Neural progenitor cell (in vitro differentiated cells): ENCODE measurements at regions not wholly inside any gene's neighbourhood (a gene's known extent, or its start where the extent isn't known, plus 50 kb on each side); places are given as distances from the start of the nearest gene placed in this dataset.

Source experiments
- DNase-seq: peaks from one replicate; pipeline ENCODE4 v3.0.0-alpha.2; 2016; ENCODE audit warnings: low spot score
- H2AFZ ChIP-seq: fragments of 200-600 bp; sonication (generic); replicated peaks from 2 replicates; pipeline ENCODE4 v1.6.1; 2016; ENCODE audit warnings: antibody characterized with exemption
- H3F3A ChIP-seq: fragments of 200-600 bp; sonication (generic); 2 replicates; pipeline ENCODE4 v1.6.1; 2016; ENCODE audit warnings: antibody characterized with exemption, low read depth
- H3K27ac ChIP-seq: fragments of 200-600 bp; sonication (generic); 2 replicates; pipeline ENCODE4 v1.5.1; 2016; ENCODE audit warnings: mild to moderate bottlenecking
- H3K27me3 ChIP-seq: fragments of 200-600 bp; sonication (generic); 2 replicates; pipeline ENCODE4 v1.6.1; 2016; ENCODE audit warnings: mild to moderate bottlenecking, moderate library complexity
- H3K36me3 ChIP-seq: fragments of 200-600 bp; sonication (generic); 2 replicates; pipeline ENCODE4 v1.5.1; 2016
- H3K4me1 ChIP-seq: fragments of 200-600 bp; sonication (generic); 2 replicates; pipeline ENCODE4 v1.6.1; 2016; ENCODE audit warnings: mixed run types
- H3K4me2 ChIP-seq: fragments of 200-600 bp; sonication (generic); 2 replicates; pipeline ENCODE4 v1.6.1; 2016
- H3K4me3 ChIP-seq: fragments of 200-600 bp; sonication (generic); 2 replicates; pipeline ENCODE4 v1.5.1; 2016
- H3K79me2 ChIP-seq: fragments of 200-600 bp; sonication (generic); 2 replicates; pipeline ENCODE4 v1.6.1; 2016; ENCODE audit warnings: low read depth
- H3K9ac ChIP-seq: fragments of 200-600 bp; sonication (generic); 2 replicates; pipeline ENCODE4 v1.6.1; 2016
- H3K9me3 ChIP-seq: fragments of 200-600 bp; sonication (generic); 2 replicates; pipeline ENCODE4 v1.5.1; 2016; ENCODE audit warnings: low read depth
- H4K20me1 ChIP-seq: fragments of 200-600 bp; sonication (generic); 2 replicates; pipeline ENCODE4 v1.6.1; 2016; ENCODE audit warnings: low read depth
- H3K27ac Mint-ChIP-seq: 3 replicates; pipeline ENCODE4 v1.8.0; 2021; ENCODE audit warnings: mixed read lengths
- H3K27me3 Mint-ChIP-seq: 2 replicates; pipeline ENCODE4 v1.8.0; 2022; ENCODE audit warnings: low read depth, mild to moderate bottlenecking, inconsistent platforms, moderate library complexity, mixed read lengths; ENCODE audit not compliant: insufficient read depth
- H3K36me3 Mint-ChIP-seq: 3 replicates; pipeline ENCODE4 v1.8.0; 2021; ENCODE audit warnings: mixed read lengths
- H3K4me1 Mint-ChIP-seq: 3 replicates; pipeline ENCODE4 v1.8.0; 2021; ENCODE audit warnings: mixed read lengths
- H3K4me3 Mint-ChIP-seq: 3 replicates; pipeline ENCODE4 v1.8.0; 2021; ENCODE audit warnings: mild to moderate bottlenecking, moderate library complexity, mixed read lengths
- H3K9me3 Mint-ChIP-seq: 3 replicates; pipeline ENCODE4 v1.8.0; 2020; ENCODE audit warnings: mixed read lengths
- EZH2 ChIP-seq: fragments of 200-600 bp; sonication (generic); IDR thresholded peaks from 2 replicates; pipeline ENCODE4 v1.6.1; 2017; ENCODE audit warnings: antibody characterized with exemption, mild to moderate bottlenecking, moderate library complexity
- EZH2phosphoT487 ChIP-seq: fragments of 200-600 bp; sonication (generic); IDR thresholded peaks from 2 replicates; pipeline ENCODE4 v1.6.1; 2017; ENCODE audit warnings: antibody characterized with exemption
- TF ChIP-seq, protein P1 (sequence below): fragments of 200-600 bp; sonication (generic); IDR thresholded peaks from 2 replicates; pipeline ENCODE4 v1.5.1; 2017; ENCODE audit warnings: antibody characterized with exemption, mild to moderate bottlenecking

DNA sequence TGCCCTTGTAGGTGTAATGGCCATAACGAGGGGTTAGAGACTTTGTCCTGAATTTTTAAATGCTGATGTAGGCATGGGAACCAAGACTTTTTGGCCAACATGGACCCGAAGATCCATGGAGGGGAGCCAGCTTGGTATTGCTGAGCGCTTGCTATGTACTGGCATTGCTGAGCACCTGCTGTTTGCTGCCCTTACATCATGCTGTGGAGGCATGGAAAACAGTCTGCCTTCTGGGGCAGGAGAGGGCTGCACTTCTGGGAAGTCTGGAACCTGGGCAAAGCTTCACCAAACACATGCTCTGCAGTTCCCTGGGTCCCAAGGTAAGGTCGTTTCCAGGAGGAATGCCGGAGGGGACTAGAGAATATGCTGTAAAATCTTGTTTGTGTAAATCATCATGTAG lies 86.3 kb upstream of the CNIH3 start:
- Histone ChIP-seq H3F3A (no peaks in the 10 kb centered on the region), H3K9me3 (no peaks in the 10 kb centered on the region), H3K4me2 (no peak overlapping the region), H4K20me1 (no peaks in the 10 kb centered on the region), H3K79me2 (no peaks in the 10 kb centered on the region), H3K4me3 (no peak overlapping the region), H3K27me3 (no peaks in the 10 kb centered on the region), H2AFZ (no peak overlapping the region), H3K27ac (no peak overlapping the region), H3K4me1 (peaks cover 12% of the 10 kb centered on the region), H3K9ac (no peak overlapping the region), H3K36me3 (no peaks in the 10 kb centered on the region)
- Mint-ChIP-seq H3K36me3 (no peaks in the 10 kb centered on the region), H3K9me3 (no peaks in the 10 kb centered on the region), H3K4me1 (peaks cover 19% of the 10 kb centered on the region), H3K4me3 (no peak overlapping the region), H3K27me3 (peaks cover 5% of the 10 kb centered on the region), H3K27ac (no peak overlapping the region)
- DNase-seq, result no peak
- TF ChIP-seq, protein P1, sequence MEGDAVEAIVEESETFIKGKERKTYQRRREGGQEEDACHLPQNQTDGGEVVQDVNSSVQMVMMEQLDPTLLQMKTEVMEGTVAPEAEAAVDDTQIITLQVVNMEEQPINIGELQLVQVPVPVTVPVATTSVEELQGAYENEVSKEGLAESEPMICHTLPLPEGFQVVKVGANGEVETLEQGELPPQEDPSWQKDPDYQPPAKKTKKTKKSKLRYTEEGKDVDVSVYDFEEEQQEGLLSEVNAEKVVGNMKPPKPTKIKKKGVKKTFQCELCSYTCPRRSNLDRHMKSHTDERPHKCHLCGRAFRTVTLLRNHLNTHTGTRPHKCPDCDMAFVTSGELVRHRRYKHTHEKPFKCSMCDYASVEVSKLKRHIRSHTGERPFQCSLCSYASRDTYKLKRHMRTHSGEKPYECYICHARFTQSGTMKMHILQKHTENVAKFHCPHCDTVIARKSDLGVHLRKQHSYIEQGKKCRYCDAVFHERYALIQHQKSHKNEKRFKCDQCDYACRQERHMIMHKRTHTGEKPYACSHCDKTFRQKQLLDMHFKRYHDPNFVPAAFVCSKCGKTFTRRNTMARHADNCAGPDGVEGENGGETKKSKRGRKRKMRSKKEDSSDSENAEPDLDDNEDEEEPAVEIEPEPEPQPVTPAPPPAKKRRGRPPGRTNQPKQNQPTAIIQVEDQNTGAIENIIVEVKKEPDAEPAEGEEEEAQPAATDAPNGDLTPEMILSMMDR, result no peak
- no peak for TF ChIP-seq EZH2phosphoT487
- no peak for TF ChIP-seq EZH2

DNA sequence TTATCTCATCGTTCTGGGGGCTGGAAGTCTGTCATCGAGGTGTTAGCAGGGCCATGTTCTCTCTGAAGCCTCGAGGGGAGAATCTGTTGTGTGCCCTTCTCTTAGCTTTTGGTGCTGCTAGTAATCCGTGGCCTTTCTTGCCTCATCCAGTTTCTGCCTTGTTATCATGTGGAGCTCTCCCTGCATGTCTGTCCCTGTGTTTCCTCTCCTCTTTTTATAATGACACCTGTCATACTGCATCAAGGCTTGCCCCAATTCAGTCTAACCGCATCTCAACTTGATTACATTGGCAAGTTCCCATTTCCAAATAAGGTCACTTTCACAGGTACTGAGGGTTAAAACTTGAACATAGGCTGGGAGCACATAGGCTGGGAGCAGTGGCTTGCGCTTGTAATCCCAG lies 82.6 kb upstream of the CNIH3 start:
- Mint-ChIP-seq H3K27me3 (peaks cover 8% of the 10 kb centered on the region), H3K27ac (no peak overlapping the region), H3K4me1 (peaks cover 6% of the 10 kb centered on the region), H3K36me3 (no peaks in the 10 kb centered on the region), H3K4me3 (no peak overlapping the region), H3K9me3 (no peaks in the 10 kb centered on the region)
- H2AFZ ChIP-seq, result no peak overlapping the region
- H3K4me2 ChIP-seq, result no peak overlapping the region
- no peaks in the 10 kb centered on the region for H3K36me3 ChIP-seq
- no peaks in the 10 kb centered on the region for H3K27me3 ChIP-seq
- DNase-seq, result no peak
- H3K4me1 ChIP-seq, result no peaks in the 10 kb centered on the region
- TF ChIP-seq, protein P1, result no peak
- no peak for TF ChIP-seq EZH2phosphoT487
- no peak for TF ChIP-seq EZH2
- no peak overlapping the region for H3K27ac ChIP-seq
- no peak overlapping the region for H3K4me3 ChIP-seq
- no peaks in the 10 kb centered on the region for H4K20me1 ChIP-seq
- H3K79me2 ChIP-seq, result no peaks in the 10 kb centered on the region
- H3K9me3 ChIP-seq, result no peaks in the 10 kb centered on the region
- no peaks in the 10 kb centered on the region for H3F3A ChIP-seq
- H3K9ac ChIP-seq, result no peak overlapping the region

DNA sequence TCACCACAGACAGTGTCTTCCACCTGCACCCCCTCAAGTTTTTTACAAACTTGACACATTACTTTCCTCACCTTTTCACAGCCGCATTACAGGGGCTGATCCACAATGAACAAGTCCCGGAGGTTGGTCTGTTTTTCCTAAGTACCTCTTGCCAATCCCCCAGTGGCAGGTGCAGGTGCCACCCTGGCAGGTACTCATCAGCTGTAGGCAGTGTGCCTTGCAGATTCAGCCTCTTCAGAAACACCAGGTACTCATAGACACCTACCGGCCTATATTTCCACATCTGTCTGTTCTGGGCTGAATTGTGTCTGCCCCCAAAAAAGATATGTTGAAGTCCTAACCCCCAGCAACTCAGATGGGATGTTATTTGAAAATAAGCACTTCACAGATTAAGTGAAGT lies 81.4 kb upstream of the CNIH3 start:
- Histone ChIP-seq H3K27me3 (no peaks in the 10 kb centered on the region), H2AFZ (no peak overlapping the region), H3K4me3 (no peak overlapping the region), H3F3A (no peaks in the 10 kb centered on the region), H3K4me2 (no peak overlapping the region), H3K36me3 (no peaks in the 10 kb centered on the region), H4K20me1 (no peaks in the 10 kb centered on the region), H3K79me2 (no peaks in the 10 kb centered on the region), H3K9ac (no peak overlapping the region), H3K4me1 (no peaks in the 10 kb centered on the region), H3K27ac (no peak overlapping the region), H3K9me3 (no peaks in the 10 kb centered on the region)
- Mint-ChIP-seq H3K27me3 (peaks cover 8% of the 10 kb centered on the region), H3K36me3 (no peaks in the 10 kb centered on the region), H3K9me3 (no peaks in the 10 kb centered on the region), H3K4me1 (no peaks in the 10 kb centered on the region), H3K27ac (no peak overlapping the region), H3K4me3 (no peak overlapping the region)
- DNase-seq, result no peak
- no peak for TF ChIP-seq EZH2
- no peak for TF ChIP-seq EZH2phosphoT487
- TF ChIP-seq, protein P1, result no peak

DNA sequence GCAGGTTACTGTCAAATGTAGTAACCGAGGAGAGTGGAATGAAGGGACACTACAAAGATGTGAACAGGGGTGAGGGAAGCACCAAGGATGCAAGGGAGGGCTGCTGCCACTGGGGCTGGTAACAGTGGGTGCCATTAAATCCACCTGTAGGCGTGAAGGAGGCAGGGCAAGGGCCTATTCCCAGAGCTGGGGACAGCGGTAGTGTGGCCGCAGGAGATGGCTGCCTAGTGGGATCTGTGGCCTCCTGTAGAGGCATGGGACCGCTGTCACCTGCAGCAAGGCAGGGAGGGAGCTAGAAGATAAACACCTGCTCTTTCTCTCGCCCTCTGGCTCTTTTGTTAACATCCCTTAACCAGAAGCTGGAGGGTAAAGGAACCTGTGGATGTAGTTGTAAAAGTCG lies 80.5 kb upstream of the CNIH3 start:
- H3K4me3 Mint-ChIP-seq, result no peak overlapping the region
- no peak overlapping the region for H3K27ac Mint-ChIP-seq

More for the DNA sequence above, 80.5 kb upstream of the CNIH3 start:
- no peaks in the 10 kb centered on the region for H3K4me1 ChIP-seq
- H3K27ac ChIP-seq, result no peak overlapping the region
- H3K36me3 ChIP-seq, result no peaks in the 10 kb centered on the region
- no peak overlapping the region for H2AFZ ChIP-seq
- no peaks in the 10 kb centered on the region for H4K20me1 ChIP-seq
- H3K4me3 ChIP-seq, result no peak overlapping the region
- Mint-ChIP-seq H3K9me3 (no peaks in the 10 kb centered on the region), H3K4me1 (no peaks in the 10 kb centered on the region), H3K36me3 (no peaks in the 10 kb centered on the region), H3K27me3 (peaks cover 6% of the 10 kb centered on the region)
- H3K9ac ChIP-seq, result no peak overlapping the region
- H3K27me3 ChIP-seq, result no peaks in the 10 kb centered on the region
- TF ChIP-seq EZH2, result no peak
- TF ChIP-seq, protein P1, result no peak
- TF ChIP-seq EZH2phosphoT487, result no peak
- no peaks in the 10 kb centered on the region for H3K9me3 ChIP-seq
- H3F3A ChIP-seq, result no peaks in the 10 kb centered on the region
- DNase-seq, result no peak
- H3K79me2 ChIP-seq, result no peaks in the 10 kb centered on the region
- H3K4me2 ChIP-seq, result no peak overlapping the region
